ENCODE measurements at regions not wholly inside any gene's neighbourhood (a gene's known extent, or its start where the extent isn't known, plus 50 kb on each side); places are given as distances from the start of the nearest gene placed in this dataset.

DNA sequence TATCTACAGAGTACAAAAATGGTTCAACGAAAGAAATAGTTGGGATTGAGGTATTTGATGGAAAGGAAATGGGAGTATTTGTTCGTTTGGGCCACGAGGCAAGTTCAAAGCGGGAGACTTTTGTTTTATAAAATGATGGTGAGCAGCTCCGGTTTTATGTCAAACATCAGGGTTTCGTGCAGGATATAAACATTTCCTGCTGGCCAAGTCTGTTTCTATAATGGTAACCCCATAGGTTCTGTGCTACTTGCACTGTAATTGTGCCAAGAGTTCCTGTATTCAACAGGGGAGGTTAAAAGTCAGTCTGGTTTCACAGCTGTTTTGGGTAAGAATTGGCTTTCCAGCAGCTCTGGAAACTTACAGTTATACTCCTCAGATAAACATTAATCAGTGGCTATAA lies 290.3 kb upstream of the NRIP1 start (continued):
- TF ChIP-seq ZNF114 (CRISPR knock-in tag; IDR thresholded peaks at IDR 0.05) = no peak
- no peak for TF ChIP-seq JUNB (IDR thresholded peaks at IDR 0.05; ENCODE audit: unreplicated experiment)
- TF ChIP-seq CREB1 (CRISPR knock-in tag; IDR thresholded peaks at IDR 0.05; ENCODE audit: low read depth) = no peak
- no peak for TF ChIP-seq EZH2phosphoT487 (IDR thresholded peaks at IDR 0.05; ENCODE audit: unreplicated experiment)
- TF ChIP-seq, protein P1, sequence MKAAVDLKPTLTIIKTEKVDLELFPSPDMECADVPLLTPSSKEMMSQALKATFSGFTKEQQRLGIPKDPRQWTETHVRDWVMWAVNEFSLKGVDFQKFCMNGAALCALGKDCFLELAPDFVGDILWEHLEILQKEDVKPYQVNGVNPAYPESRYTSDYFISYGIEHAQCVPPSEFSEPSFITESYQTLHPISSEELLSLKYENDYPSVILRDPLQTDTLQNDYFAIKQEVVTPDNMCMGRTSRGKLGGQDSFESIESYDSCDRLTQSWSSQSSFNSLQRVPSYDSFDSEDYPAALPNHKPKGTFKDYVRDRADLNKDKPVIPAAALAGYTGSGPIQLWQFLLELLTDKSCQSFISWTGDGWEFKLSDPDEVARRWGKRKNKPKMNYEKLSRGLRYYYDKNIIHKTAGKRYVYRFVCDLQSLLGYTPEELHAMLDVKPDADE (IDR thresholded peaks at IDR 0.05) = no peak
- TF ChIP-seq, protein P2, sequence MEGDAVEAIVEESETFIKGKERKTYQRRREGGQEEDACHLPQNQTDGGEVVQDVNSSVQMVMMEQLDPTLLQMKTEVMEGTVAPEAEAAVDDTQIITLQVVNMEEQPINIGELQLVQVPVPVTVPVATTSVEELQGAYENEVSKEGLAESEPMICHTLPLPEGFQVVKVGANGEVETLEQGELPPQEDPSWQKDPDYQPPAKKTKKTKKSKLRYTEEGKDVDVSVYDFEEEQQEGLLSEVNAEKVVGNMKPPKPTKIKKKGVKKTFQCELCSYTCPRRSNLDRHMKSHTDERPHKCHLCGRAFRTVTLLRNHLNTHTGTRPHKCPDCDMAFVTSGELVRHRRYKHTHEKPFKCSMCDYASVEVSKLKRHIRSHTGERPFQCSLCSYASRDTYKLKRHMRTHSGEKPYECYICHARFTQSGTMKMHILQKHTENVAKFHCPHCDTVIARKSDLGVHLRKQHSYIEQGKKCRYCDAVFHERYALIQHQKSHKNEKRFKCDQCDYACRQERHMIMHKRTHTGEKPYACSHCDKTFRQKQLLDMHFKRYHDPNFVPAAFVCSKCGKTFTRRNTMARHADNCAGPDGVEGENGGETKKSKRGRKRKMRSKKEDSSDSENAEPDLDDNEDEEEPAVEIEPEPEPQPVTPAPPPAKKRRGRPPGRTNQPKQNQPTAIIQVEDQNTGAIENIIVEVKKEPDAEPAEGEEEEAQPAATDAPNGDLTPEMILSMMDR (conservative IDR thresholded peaks at IDR 0.05; ENCODE audit: low read depth in 2 of 2) = no peak
- TF ChIP-seq NANOG (IDR thresholded peaks at IDR 0.05; ENCODE audit: borderline replicate concordance) = no peak

GRCh38 chr21:15359251-15359650 lies 294.5 kb upstream of the NRIP1 start:
- no peaks in the 10 kb centered on the region for H3K27me3 Mint-ChIP-seq (ENCODE audit: insufficient read depth, low read depth, poor library complexity)
- H3K4me1 ChIP-seq (ENCODE audit: insufficient read depth) = no peaks in the 10 kb centered on the region
- peaks cover 6% of the 10 kb centered on the region; the same call in 1 of the 3 replicates for H3K4me1 Mint-ChIP-seq
- no peaks in the 10 kb centered on the region for H3K79me2 ChIP-seq (replicated peaks; ENCODE audit: insufficient read depth)
- no peaks in the 10 kb centered on the region for H3K27me3 ChIP-seq (ENCODE audit: insufficient read depth)
- ATAC-seq (no peak), DNase-seq (ENCODE audit: low spot score) (no peak)
- H3K4me3 ChIP-seq = no peak overlapping the region
- peaks cover 3% of the 10 kb centered on the region; the same call in 1 of the 3 replicates for H3K36me3 Mint-ChIP-seq (ENCODE audit: low read depth)
- no peaks in the 10 kb centered on the region for H3K36me3 ChIP-seq (ENCODE audit: insufficient read depth)
- no peak overlapping the region for H3K27ac ChIP-seq (ENCODE audit: low read depth)
- H3K4me3 Mint-ChIP-seq = no peak overlapping the region
- H3K4me2 ChIP-seq = no peak overlapping the region
- H3K27ac Mint-ChIP-seq = no peak overlapping the region
- H2AFZ ChIP-seq = no peak overlapping the region
- H3K9me3 Mint-ChIP-seq = no peaks in the 10 kb centered on the region
- no peaks in the 10 kb centered on the region for H3F3A ChIP-seq (replicated peaks; ENCODE audit: low read depth)
- H4K20me1 ChIP-seq (replicated peaks; ENCODE audit: insufficient read depth) = no peaks in the 10 kb centered on the region
- H3K9me2 ChIP-seq (ENCODE audit: insufficient read depth) = no peaks in the 10 kb centered on the region
- TF ChIP-seq EZH2 (IDR thresholded peaks at IDR 0.05; ENCODE audit: low read depth, unreplicated experiment) (no peak), NANOG (IDR thresholded peaks at IDR 0.05; ENCODE audit: borderline replicate concordance) (no peak), EZH2phosphoT487 (IDR thresholded peaks at IDR 0.05; ENCODE audit: unreplicated experiment) (no peak), JUNB (IDR thresholded peaks at IDR 0.05; ENCODE audit: unreplicated experiment) (no peak), STAT1 (IDR thresholded peaks at IDR 0.05; ENCODE audit: unreplicated experiment) (no peak)
- TF ChIP-seq, protein P1 (IDR thresholded peaks at IDR 0.05) = no peak
- TF ChIP-seq, protein P3, sequence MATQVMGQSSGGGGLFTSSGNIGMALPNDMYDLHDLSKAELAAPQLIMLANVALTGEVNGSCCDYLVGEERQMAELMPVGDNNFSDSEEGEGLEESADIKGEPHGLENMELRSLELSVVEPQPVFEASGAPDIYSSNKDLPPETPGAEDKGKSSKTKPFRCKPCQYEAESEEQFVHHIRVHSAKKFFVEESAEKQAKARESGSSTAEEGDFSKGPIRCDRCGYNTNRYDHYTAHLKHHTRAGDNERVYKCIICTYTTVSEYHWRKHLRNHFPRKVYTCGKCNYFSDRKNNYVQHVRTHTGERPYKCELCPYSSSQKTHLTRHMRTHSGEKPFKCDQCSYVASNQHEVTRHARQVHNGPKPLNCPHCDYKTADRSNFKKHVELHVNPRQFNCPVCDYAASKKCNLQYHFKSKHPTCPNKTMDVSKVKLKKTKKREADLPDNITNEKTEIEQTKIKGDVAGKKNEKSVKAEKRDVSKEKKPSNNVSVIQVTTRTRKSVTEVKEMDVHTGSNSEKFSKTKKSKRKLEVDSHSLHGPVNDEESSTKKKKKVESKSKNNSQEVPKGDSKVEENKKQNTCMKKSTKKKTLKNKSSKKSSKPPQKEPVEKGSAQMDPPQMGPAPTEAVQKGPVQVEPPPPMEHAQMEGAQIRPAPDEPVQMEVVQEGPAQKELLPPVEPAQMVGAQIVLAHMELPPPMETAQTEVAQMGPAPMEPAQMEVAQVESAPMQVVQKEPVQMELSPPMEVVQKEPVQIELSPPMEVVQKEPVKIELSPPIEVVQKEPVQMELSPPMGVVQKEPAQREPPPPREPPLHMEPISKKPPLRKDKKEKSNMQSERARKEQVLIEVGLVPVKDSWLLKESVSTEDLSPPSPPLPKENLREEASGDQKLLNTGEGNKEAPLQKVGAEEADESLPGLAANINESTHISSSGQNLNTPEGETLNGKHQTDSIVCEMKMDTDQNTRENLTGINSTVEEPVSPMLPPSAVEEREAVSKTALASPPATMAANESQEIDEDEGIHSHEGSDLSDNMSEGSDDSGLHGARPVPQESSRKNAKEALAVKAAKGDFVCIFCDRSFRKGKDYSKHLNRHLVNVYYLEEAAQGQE (IDR thresholded peaks at IDR 0.05; ENCODE audit: unreplicated experiment) = no peak
- TF ChIP-seq, protein P2 (conservative IDR thresholded peaks at IDR 0.05; ENCODE audit: low read depth in 2 of 2) = no peak

Data from GM23338 (cell line).